Brain microvascular endothelial cell (primary cell): ENCODE measurements at regions not wholly inside any gene's neighbourhood (a gene's known extent, or its start where the extent isn't known, plus 50 kb on each side); places are given as distances from the start of the nearest gene placed in this dataset.
A peak's percentile ranks its signal among the peaks of the same experiment; 100 is the strongest.

Source experiments
- DNase-seq: peaks from one replicate; pipeline ENCODE4 v3.0.0-alpha.2; 2020
- H3K27ac ChIP-seq: fragments of 250-450 bp; sonication (Bioruptor Pico); 2 replicates; pipeline ENCODE4 v1.5.1; 2020; ENCODE audit warnings: mild to moderate bottlenecking, moderate library complexity
- H3K27me3 ChIP-seq: fragments of 250-450 bp; sonication (Bioruptor Pico); replicated peaks from 2 replicates; pipeline ENCODE4 v1.5.1; 2020; ENCODE audit warnings: mild to moderate bottlenecking
- H3K36me3 ChIP-seq: fragments of 250-450 bp; sonication (Bioruptor Pico); replicated peaks from 2 replicates; pipeline ENCODE4 v1.5.1; 2020; ENCODE audit warnings: mild to moderate bottlenecking
- H3K4me3 ChIP-seq: 2 replicates; pipeline ENCODE4 v1.5.1; 2011; ENCODE audit warnings: low read depth, mild to moderate bottlenecking, control low read depth, low read length, moderate library complexity
- in situ Hi-C: cut with HindIII; loops from 2 replicates; pipeline ENCODE4 v1.10.0; 2017; ENCODE audit warnings: low sequenced_read_pairs, low pct_ligation_motif_present
- TF ChIP-seq, protein P1 (sequence below): IDR thresholded peaks from 2 replicates; pipeline ENCODE4 v1.5.1; 2011; ENCODE audit warnings: low read depth, mild to moderate bottlenecking, moderate library complexity, low read length, control low read depth, inconsistent platforms; ENCODE audit errors: missing control alignments

DNA sequence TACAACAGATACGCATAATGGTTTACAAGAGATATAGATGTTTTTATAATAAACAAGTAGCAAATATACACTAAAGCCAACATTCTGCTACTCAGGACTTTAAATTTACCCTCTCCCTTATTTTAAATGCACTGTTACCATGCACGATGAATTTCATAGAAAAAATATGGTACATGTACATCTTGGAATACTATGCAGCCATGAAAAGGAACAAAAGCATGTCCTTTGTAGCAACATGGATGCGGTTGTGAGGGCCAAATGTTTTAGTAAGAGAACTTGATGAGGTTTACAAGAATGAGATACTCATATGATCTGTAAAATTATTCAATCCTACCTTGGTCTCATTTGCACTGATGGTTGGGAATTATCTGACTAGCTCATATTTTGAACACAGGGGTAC, 769.3 kb downstream of the VGLL3 start:
- no peaks in the 10 kb centered on the region for H3K36me3 ChIP-seq
- in situ Hi-C loops, result no loop called here

DNA sequence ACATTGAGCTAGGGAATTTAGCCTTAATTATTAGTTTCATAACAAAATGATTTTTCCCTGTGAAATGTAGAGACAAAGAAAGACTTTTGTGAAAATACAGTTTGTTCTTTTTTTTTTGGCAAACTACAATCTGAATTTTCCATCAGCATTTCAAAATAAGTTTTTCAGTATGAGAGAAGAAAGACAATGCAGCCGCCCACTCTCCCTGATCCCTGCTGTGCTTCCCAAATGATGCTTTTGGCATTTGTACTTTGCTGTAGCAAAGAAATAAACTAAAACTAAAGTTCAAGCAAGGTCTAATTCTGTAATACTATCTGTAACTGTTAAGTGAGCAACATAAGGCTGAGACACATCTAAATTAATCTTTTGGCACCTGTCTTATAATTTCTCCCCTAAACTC, 782.2 kb downstream of the VGLL3 start:
- Histone ChIP-seq H3K27me3 (no peaks in the 10 kb centered on the region), H3K36me3 (no peaks in the 10 kb centered on the region), H3K27ac (no peak overlapping the region), H3K4me3 (no peak overlapping the region)
- no peak for DNase-seq
- in situ Hi-C loops, result no loop called here
- TF ChIP-seq, protein P1, sequence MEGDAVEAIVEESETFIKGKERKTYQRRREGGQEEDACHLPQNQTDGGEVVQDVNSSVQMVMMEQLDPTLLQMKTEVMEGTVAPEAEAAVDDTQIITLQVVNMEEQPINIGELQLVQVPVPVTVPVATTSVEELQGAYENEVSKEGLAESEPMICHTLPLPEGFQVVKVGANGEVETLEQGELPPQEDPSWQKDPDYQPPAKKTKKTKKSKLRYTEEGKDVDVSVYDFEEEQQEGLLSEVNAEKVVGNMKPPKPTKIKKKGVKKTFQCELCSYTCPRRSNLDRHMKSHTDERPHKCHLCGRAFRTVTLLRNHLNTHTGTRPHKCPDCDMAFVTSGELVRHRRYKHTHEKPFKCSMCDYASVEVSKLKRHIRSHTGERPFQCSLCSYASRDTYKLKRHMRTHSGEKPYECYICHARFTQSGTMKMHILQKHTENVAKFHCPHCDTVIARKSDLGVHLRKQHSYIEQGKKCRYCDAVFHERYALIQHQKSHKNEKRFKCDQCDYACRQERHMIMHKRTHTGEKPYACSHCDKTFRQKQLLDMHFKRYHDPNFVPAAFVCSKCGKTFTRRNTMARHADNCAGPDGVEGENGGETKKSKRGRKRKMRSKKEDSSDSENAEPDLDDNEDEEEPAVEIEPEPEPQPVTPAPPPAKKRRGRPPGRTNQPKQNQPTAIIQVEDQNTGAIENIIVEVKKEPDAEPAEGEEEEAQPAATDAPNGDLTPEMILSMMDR, result no peak

More for the DNA sequence above, 769.3 kb downstream of the VGLL3 start:
- TF ChIP-seq, protein P1, result no peak
- Histone ChIP-seq H3K27me3 (no peaks in the 10 kb centered on the region), H3K27ac (no peak overlapping the region), H3K4me3 (no peak overlapping the region)
- no peak for DNase-seq

DNA sequence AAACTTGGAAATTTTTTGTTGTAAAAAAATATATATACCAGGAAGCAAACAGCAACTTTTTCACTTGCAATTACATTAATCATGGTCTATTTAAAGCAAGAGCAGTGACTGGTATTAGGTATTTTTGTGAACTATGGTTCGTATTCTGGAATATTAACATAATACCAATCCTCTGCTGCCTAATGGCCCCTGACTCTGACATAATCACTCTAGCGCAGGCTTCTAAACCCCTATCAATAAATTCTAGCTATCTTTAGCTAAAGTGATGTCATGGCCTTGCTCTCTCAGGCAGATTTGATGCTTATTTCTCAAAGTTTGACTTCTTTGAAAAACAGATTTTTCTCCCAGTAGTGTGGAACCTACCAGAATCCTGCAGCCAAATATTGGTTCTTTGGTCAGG, 808.3 kb downstream of the VGLL3 start:
- TF ChIP-seq, protein P1, result no peak
- Histone ChIP-seq H3K27ac (no peak overlapping the region), H3K27me3 (no peaks in the 10 kb centered on the region), H3K4me3 (no peak overlapping the region), H3K36me3 (no peaks in the 10 kb centered on the region)
- in situ Hi-C loops, result no loop called here
- DNase-seq, result no peak

DNA sequence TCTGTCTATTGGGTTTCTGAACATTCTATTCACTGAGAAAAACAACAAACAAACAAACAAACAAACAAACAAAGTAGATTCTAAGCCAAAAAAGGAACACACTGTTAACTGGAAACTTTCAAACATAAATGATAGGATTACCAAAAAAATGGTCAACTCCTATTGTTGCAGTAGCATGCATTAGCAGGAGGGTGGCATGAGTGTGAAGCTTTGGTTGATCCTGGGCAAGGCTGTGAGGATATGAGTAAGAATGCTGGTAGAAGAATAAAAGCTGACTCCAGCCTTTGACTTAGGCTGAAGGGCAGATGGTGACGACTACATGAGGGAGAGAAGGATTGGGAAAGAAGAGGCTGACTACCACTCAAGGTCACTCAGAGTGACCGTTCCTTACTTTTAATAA, 810.3 kb downstream of the VGLL3 start:
- Histone ChIP-seq H3K36me3 (no peaks in the 10 kb centered on the region), H3K27me3 (no peaks in the 10 kb centered on the region), H3K4me3 (no peak overlapping the region), H3K27ac (no peak overlapping the region)
- in situ Hi-C loops, result no loop called here
- DNase-seq, result no peak
- TF ChIP-seq, protein P1, result peak; percentile 56

DNA sequence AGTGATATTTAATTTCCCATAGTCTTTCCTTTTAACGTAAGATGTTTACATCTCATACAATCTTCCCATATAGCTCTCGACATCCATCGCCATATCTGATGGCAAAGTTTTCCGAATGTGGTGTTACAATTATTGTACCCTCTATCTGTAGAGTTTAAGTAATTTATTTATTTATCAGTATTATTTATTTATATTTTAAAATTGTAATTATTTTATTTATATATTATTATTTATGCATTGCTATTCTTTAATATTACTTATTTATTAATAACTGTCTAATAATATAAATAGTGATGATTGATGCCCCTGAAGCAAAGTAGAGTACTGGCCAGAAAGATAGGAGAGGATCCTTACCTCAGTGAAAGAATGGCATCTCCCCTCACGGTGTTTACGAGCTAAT, 812.9 kb downstream of the VGLL3 start:
- no peak overlapping the region for H3K4me3 ChIP-seq
- no peaks in the 10 kb centered on the region for H3K27me3 ChIP-seq
- in situ Hi-C loops, result no loop called here
- H3K36me3 ChIP-seq, result no peaks in the 10 kb centered on the region
- no peak overlapping the region for H3K27ac ChIP-seq
- DNase-seq, result no peak
- TF ChIP-seq, protein P1, result no peak

DNA sequence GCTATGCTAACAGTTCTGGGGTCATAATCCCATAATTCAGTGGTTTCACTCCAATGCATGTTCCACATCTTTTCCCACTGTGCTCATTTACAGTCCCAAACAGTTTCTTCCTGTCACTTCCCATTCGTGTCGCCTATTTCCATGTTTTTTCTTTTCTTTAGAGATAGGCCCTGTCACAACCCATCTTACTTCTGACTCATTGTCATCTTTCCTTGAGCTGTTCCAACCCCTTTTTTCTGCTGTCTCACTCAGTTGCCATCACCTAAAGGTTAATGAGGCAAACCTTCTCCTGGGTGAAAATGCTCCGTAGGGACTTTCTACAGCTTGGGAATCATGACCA, 814.5 kb downstream of the VGLL3 start:
- Histone ChIP-seq H3K4me3 (no peak overlapping the region), H3K36me3 (no peaks in the 10 kb centered on the region), H3K27me3 (no peaks in the 10 kb centered on the region), H3K27ac (no peak overlapping the region)
- in situ Hi-C loops, result no loop called here
- TF ChIP-seq, protein P1, result no peak
- DNase-seq, result no peak
